ENCODE measurements at regions not wholly inside any gene's neighbourhood (a gene's known extent, or its start where the extent isn't known, plus 50 kb on each side); places are given as distances from the start of the nearest gene placed in this dataset.
"Not testable (repeated sequence)": the region's sequence is repeated elsewhere in the genome, so short reads cannot be mapped to it uniquely, and the experiment has no call there.

- no TSS peak for BruUV-seq (replicated peaks)
- intact Hi-C loops (cut with micrococcal nuclease), result no loop called here
- H3K4me3 ChIP-seq (replicated peaks in 1 of 2; ENCODE audit: low read depth in 1 of 2, low read length in 2 of 2), result no peak overlapping the region
- H3K4me2 ChIP-seq (ENCODE audit: low read length), result no peak overlapping the region
- H3K9ac ChIP-seq (ENCODE audit: low read length), result no peak overlapping the region
- ATAC-seq, result no peak
- no peaks in the 10 kb centered on the region for H3K36me3 ChIP-seq (ENCODE audit: control insufficient read depth in 1 of 2, insufficient read depth in 2 of 2, low read length in 2 of 2)
- H3K27me3 ChIP-seq (ENCODE audit: insufficient read depth, low read length), result no peaks in the 10 kb centered on the region
- no peak for DNase-seq (ENCODE audit: low read depth, low spot score)
- CTCF ChIA-PET, result no interaction called here
- RAD21 ChIA-PET (ENCODE audit: low non-redundant PET in 1 of 2, low total read pairs in 2 of 2, uncharacterized antibody in 2 of 2, unreplicated experiment in 2 of 2), result no interaction called here
- H3K9me2 ChIP-seq (ENCODE audit: insufficient read depth), result no peaks in the 10 kb centered on the region
- no peak overlapping the region for H2AFZ ChIP-seq (ENCODE audit: low read depth, low read length, poor library complexity, severe bottlenecking)
- H3K27ac ChIP-seq (ENCODE audit: low read depth, low read length), result no peak overlapping the region
- peaks cover 11 to 42% of the 10 kb centered on the region in 2 experiments; a peak in 3 of 4 replicates for H3K9me3 ChIP-seq (ENCODE audit: control insufficient read depth in 1 of 2, insufficient read depth in 1 of 2, low read depth in 1 of 2, low read length in 2 of 2)
- H3K4me1 ChIP-seq (ENCODE audit: control insufficient read depth in 1 of 2, insufficient read depth in 2 of 2, low read length in 2 of 2), result no peaks in the 10 kb centered on the region
- H4K20me1 ChIP-seq (ENCODE audit: insufficient read depth), result no peaks in the 10 kb centered on the region
- POLR2A ChIA-PET, result no interaction called here
- TF ChIP-seq REST (IDR thresholded peaks at IDR 0.05; ENCODE audit: low read depth) (no peak), POLR2AphosphoS5 (IDR thresholded peaks at IDR 0.05; ENCODE audit: low read depth, low read length) (no peak), ZNF274 (IDR thresholded peaks at IDR 0.05; ENCODE audit: low read depth, low read length) (no peak), SRF (IDR thresholded peaks at IDR 0.05; ENCODE audit: low read depth) (no peak), CTCF (IDR thresholded peaks at IDR 0.05 in 2 of 3, conservative IDR thresholded peaks at IDR 0.05 in 1 of 3; ENCODE audit: borderline replicate concordance in 1 of 3, insufficient read depth in 1 of 3, low read depth in 2 of 3, low read length in 2 of 3) (no peak), POLR2A (IDR thresholded peaks at IDR 0.05; ENCODE audit: borderline replicate concordance, extremely low read depth, insufficient read depth, insufficient read length) (no peak), SIN3A (IDR thresholded peaks at IDR 0.05; ENCODE audit: low read depth) (no peak), RAD21 (IDR thresholded peaks at IDR 0.05; ENCODE audit: low read depth) (no peak), SP1 (IDR thresholded peaks at IDR 0.05; ENCODE audit: low read depth) (no peak), EZH2 (IDR thresholded peaks at IDR 0.05) (no peak), ZFX (IDR thresholded peaks at IDR 0.05) (no peak), YY1 (IDR thresholded peaks at IDR 0.05; ENCODE audit: extremely low read depth, insufficient replicate concordance, low read depth, low read length) (no peak)
- H3K79me2 ChIP-seq (ENCODE audit: insufficient read depth, low read length), result no peaks in the 10 kb centered on the region
Observed at GRCh38 chr21:18744840-18745239, 341.3 kb upstream of the TMPRSS15 start.

- intact Hi-C loops (cut with micrococcal nuclease); H3K79me2 ChIP-seq (ENCODE audit: insufficient read depth, low read length); H3K36me3 ChIP-seq (ENCODE audit: control insufficient read depth in 1 of 2, insufficient read depth in 2 of 2, low read length in 2 of 2); H3K4me2 ChIP-seq (ENCODE audit: low read length); H3K4me3 ChIP-seq (replicated peaks in 1 of 2; ENCODE audit: low read depth in 1 of 2, low read length in 2 of 2); H2AFZ ChIP-seq (ENCODE audit: low read depth, low read length, poor library complexity, severe bottlenecking); H3K4me1 ChIP-seq (ENCODE audit: control insufficient read depth in 1 of 2, insufficient read depth in 2 of 2, low read length in 2 of 2); H4K20me1 ChIP-seq (ENCODE audit: insufficient read depth); H3K27me3 ChIP-seq (ENCODE audit: insufficient read depth, low read length); BruUV-seq (replicated peaks); H3K9ac ChIP-seq (ENCODE audit: low read length); H3K27ac ChIP-seq (ENCODE audit: low read depth, low read length); H3K9me2 ChIP-seq (ENCODE audit: insufficient read depth); RAD21 ChIA-PET (ENCODE audit: low non-redundant PET in 1 of 2, low total read pairs in 2 of 2, uncharacterized antibody in 2 of 2, unreplicated experiment in 2 of 2); POLR2A ChIA-PET; ATAC-seq; DNase-seq (ENCODE audit: low read depth, low spot score); CTCF ChIA-PET: not testable (repeated sequence)
- H3K9me3 ChIP-seq (ENCODE audit: control insufficient read depth in 1 of 2, insufficient read depth in 1 of 2, low read depth in 1 of 2, low read length in 2 of 2), result peaks cover 13 to 16% of the 10 kb centered on the region in 2 experiments; a peak in 2 of 4 replicates
Observed at GRCh38 chr21:18752894-18753293, 349.3 kb upstream of the TMPRSS15 start.

Data from HCT116 (cell line).